ENCODE measurements at regions not wholly inside any gene's neighbourhood (a gene's known extent, or its start where the extent isn't known, plus 50 kb on each side); places are given as distances from the start of the nearest gene placed in this dataset.

- TF ChIP-seq MAFK (IDR thresholded peaks at IDR 0.05; ENCODE audit: low read length): no peak
- no peak for TF ChIP-seq TAF7 (tag; IDR thresholded peaks at IDR 0.05)
- TF ChIP-seq NR1H2 (CRISPR knock-in tag; IDR thresholded peaks at IDR 0.05): no peak
- TF ChIP-seq PKNOX1 (IDR thresholded peaks at IDR 0.05): no peak
- no peak for TF ChIP-seq GABPA (tag; conservative IDR thresholded peaks at IDR 0.05; ENCODE audit: low read depth)
- no peak for TF ChIP-seq ZZZ3 (IDR thresholded peaks at IDR 0.05)
- TF ChIP-seq PRPF4 (IDR thresholded peaks at IDR 0.05; ENCODE audit: insufficient read depth, low read depth, low read length, poor library complexity, severe bottlenecking): no peak
- TF ChIP-seq MXI1 (IDR thresholded peaks at IDR 0.05; ENCODE audit: low read depth, low read length): no peak
- no peak for TF ChIP-seq POLR2A (conservative IDR thresholded peaks at IDR 0.05)
- no peak for TF ChIP-seq BMI1 (IDR thresholded peaks at IDR 0.05; ENCODE audit: low read length)
- no peak for TF ChIP-seq CTCF (IDR thresholded peaks at IDR 0.05 in 2 of 3, conservative IDR thresholded peaks at IDR 0.05 in 1 of 3; ENCODE audit: insufficient read depth in 2 of 3, low read depth in 1 of 3, low read length in 3 of 3)
- TF ChIP-seq TBL1XR1 (IDR thresholded peaks at IDR 0.05; ENCODE audit: low read length in 2 of 2): no peak
- no peak for TF ChIP-seq ATF2 (CRISPR knock-in tag; IDR thresholded peaks at IDR 0.05)
These were observed 822.6 kb downstream of the TLE1 start for GRCh38 chr9:80866576-80867227.
